Skeletal muscle satellite cell (primary cell): ENCODE measurements at regions not wholly inside any gene's neighbourhood (a gene's known extent, or its start where the extent isn't known, plus 50 kb on each side); places are given as distances from the start of the nearest gene placed in this dataset.

Experiments
- H3K27me3 ChIP-seq: 2 replicates; pipeline ENCODE4 v1.7.0; 2013; ENCODE audit warnings: low read length; ENCODE audit not compliant: control insufficient read depth, insufficient read depth
- H3K36me3 ChIP-seq: 2 replicates; pipeline ENCODE4 v1.7.0; 2013; ENCODE audit warnings: mild to moderate bottlenecking, control low read depth, low read length; ENCODE audit not compliant: insufficient read depth
- H3K4me1 ChIP-seq: 2 replicates; pipeline ENCODE4 v1.7.0; 2013; ENCODE audit warnings: low read length; ENCODE audit not compliant: control insufficient read depth, insufficient read depth
- H3K4me2 ChIP-seq: 2 replicates; pipeline ENCODE4 v1.7.0; 2013; ENCODE audit warnings: mild to moderate bottlenecking, low read length
- H3K4me3 ChIP-seq: 2 replicates; pipeline ENCODE4 v1.7.0; 2013; ENCODE audit warnings: low read length
- H3K9ac ChIP-seq: 2 replicates; pipeline ENCODE4 v1.7.0; 2013; ENCODE audit warnings: mild to moderate bottlenecking, low read depth, low read length, moderate library complexity
- H3K9me3 ChIP-seq: replicated peaks from 2 replicates; pipeline ENCODE4 v1.7.0; 2013; ENCODE audit warnings: mild to moderate bottlenecking, control low read depth, low read length

GRCh38 chr5:42919600-42919999, 107.9 kb upstream of the SELENOP start:
- H3K4me3 ChIP-seq, result no peak overlapping the region
- H3K27me3 ChIP-seq, result no peaks in the 10 kb centered on the region

GRCh38 chr5:42915306-42915866, 103.7 kb upstream of the SELENOP start:
- H3K4me1 ChIP-seq, result no peaks in the 10 kb centered on the region
- no peaks in the 10 kb centered on the region for H3K9me3 ChIP-seq
- no peak overlapping the region for H3K4me3 ChIP-seq
- no peaks in the 10 kb centered on the region for H3K36me3 ChIP-seq
- no peaks in the 10 kb centered on the region for H3K27me3 ChIP-seq
- H3K4me2 ChIP-seq, result no peak overlapping the region
- H3K9ac ChIP-seq, result no peak overlapping the region

More at GRCh38 chr5:42919600-42919999, 107.9 kb upstream of the SELENOP start:
- no peak overlapping the region for H3K4me2 ChIP-seq
- H3K9ac ChIP-seq, result no peak overlapping the region
- H3K4me1 ChIP-seq, result no peaks in the 10 kb centered on the region
- H3K36me3 ChIP-seq, result no peaks in the 10 kb centered on the region
- no peaks in the 10 kb centered on the region for H3K9me3 ChIP-seq

DNA sequence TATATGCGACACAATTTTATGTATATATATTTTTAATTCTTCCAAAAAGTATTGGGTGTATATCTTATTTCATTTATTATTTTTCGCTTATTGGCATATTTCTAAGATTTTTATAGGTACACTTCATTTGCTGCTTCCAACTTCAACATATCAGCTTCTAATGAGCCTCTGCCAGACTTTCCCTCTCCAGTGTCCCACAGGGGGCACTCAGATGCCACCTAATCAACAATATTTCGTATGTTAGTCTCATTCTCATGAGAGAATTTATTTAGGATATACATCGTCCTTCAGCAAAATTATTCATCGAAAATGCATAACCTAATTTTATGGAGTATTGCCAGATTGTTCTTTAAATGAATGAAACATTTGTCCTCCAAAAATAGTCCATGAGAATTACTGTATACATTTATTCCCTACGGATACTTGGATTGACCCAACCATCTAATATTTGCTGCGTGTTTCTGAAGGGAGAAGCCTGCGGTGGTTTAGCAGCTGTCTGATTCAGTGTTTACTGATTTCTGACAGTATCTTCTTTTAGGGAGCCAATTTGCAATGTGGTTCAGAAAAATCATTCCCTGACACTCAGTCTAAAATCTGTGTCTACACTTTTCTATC, 100.6 kb upstream of the SELENOP start:
- Histone ChIP-seq H3K9me3 (no peaks in the 10 kb centered on the region), H3K4me1 (peaks cover 7% of the 10 kb centered on the region), H3K36me3 (no peaks in the 10 kb centered on the region), H3K4me3 (no peak overlapping the region), H3K27me3 (peaks cover 10% of the 10 kb centered on the region), H3K9ac (no peak overlapping the region), H3K4me2 (peak overlapping the region; percentile 4)

- H3K4me3 ChIP-seq, result peak overlapping the region; percentile 71
- peak overlapping the region; percentile 19 for H3K9ac ChIP-seq
- no peaks in the 10 kb centered on the region for H3K9me3 ChIP-seq
- H3K4me2 ChIP-seq, result peak overlapping the region; percentile 96
- peaks cover 36% of the 10 kb centered on the region for H3K27me3 ChIP-seq
- H3K4me1 ChIP-seq, result peaks cover 7% of the 10 kb centered on the region
- H3K36me3 ChIP-seq, result no peaks in the 10 kb centered on the region
Measured at GRCh38 chr5:42908509-42909488, 97.1 kb upstream of the SELENOP start.

GRCh38 chr5:42908086-42908485, 96.4 kb upstream of the SELENOP start:
- H3K4me1 ChIP-seq, result peaks cover 7% of the 10 kb centered on the region
- peaks cover 36% of the 10 kb centered on the region for H3K27me3 ChIP-seq
- H3K4me2 ChIP-seq, result peak overlapping the region; percentile 96
- no peak overlapping the region for H3K9ac ChIP-seq
- no peaks in the 10 kb centered on the region for H3K9me3 ChIP-seq
- H3K36me3 ChIP-seq, result no peaks in the 10 kb centered on the region
- H3K4me3 ChIP-seq, result no peak overlapping the region

- Histone ChIP-seq H3K9ac (no peak overlapping the region), H3K9me3 (no peaks in the 10 kb centered on the region), H3K4me2 (no peak overlapping the region), H3K27me3 (peaks cover 36% of the 10 kb centered on the region), H3K4me1 (peaks cover 7% of the 10 kb centered on the region), H3K36me3 (no peaks in the 10 kb centered on the region), H3K4me3 (no peak overlapping the region)
Measured at GRCh38 chr5:42905827-42906226, 94.1 kb upstream of the SELENOP start.

DNA sequence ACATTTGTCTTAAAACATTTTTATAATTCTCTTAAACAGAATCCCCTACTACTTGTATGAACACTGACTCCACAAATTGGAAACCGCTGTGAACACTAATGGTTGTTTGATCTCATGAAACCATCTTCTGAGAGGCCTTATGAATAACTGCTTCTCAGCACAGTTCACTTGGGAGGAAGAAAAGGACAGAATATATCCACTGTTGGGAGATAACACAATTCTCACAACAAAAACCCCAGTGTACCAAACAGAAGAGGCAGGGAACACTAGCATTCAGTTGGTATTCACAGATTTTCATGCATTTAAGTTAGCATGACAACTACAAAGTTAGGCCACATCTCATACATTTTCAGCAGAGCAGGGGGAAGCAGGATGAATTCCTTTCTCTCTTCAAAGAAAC, 89.0 kb upstream of the SELENOP start:
- Histone ChIP-seq H3K4me3 (no peak overlapping the region), H3K9ac (no peak overlapping the region), H3K4me1 (no peaks in the 10 kb centered on the region), H3K9me3 (no peaks in the 10 kb centered on the region), H3K36me3 (no peaks in the 10 kb centered on the region), H3K4me2 (no peak overlapping the region), H3K27me3 (peaks cover 10% of the 10 kb centered on the region)

DNA sequence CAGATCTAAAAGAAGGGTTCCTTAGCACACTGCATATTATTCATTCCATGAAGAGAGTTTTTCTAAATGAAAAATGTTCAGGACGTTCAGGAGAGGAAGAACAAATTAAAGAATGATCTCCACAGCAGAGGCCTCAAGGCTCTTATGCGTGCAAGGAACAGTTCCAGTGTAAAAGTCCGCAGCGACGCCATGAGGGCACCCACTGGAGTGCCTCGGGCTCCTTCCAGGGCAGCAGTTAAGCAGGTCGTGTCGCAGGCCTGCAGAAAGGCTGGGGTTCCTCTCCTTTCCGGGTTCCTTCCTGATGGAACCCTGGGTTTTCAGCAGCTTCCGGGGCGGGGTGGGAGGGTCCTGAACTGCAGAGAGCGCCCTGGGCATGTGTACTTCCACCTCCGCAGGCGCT, 87.1 kb upstream of the SELENOP start:
- H3K9me3 ChIP-seq, result no peaks in the 10 kb centered on the region
- no peak overlapping the region for H3K4me2 ChIP-seq
- H3K27me3 ChIP-seq, result no peaks in the 10 kb centered on the region
- no peak overlapping the region for H3K9ac ChIP-seq
- no peaks in the 10 kb centered on the region for H3K36me3 ChIP-seq
- H3K4me1 ChIP-seq, result no peaks in the 10 kb centered on the region
- H3K4me3 ChIP-seq, result no peak overlapping the region

- no peaks in the 10 kb centered on the region for H3K9me3 ChIP-seq
- H3K27me3 ChIP-seq, result peaks cover 5% of the 10 kb centered on the region
- no peaks in the 10 kb centered on the region for H3K36me3 ChIP-seq
- H3K4me1 ChIP-seq, result no peaks in the 10 kb centered on the region
- no peak overlapping the region for H3K4me3 ChIP-seq
- H3K4me2 ChIP-seq, result no peak overlapping the region
- H3K9ac ChIP-seq, result no peak overlapping the region
Measured at GRCh38 chr5:42896523-42896922, 84.8 kb upstream of the SELENOP start.

GRCh38 chr5:42894057-42894456, 82.4 kb upstream of the SELENOP start:
- H3K9me3 ChIP-seq, result no peaks in the 10 kb centered on the region
- H3K4me1 ChIP-seq, result no peaks in the 10 kb centered on the region
- no peaks in the 10 kb centered on the region for H3K36me3 ChIP-seq
- H3K4me3 ChIP-seq, result no peak overlapping the region
- H3K9ac ChIP-seq, result no peak overlapping the region
- H3K27me3 ChIP-seq, result peaks cover 5% of the 10 kb centered on the region
- H3K4me2 ChIP-seq, result no peak overlapping the region

- Histone ChIP-seq H3K4me1 (no peaks in the 10 kb centered on the region), H3K36me3 (no peaks in the 10 kb centered on the region), H3K4me2 (no peak overlapping the region), H3K27me3 (peaks cover 25% of the 10 kb centered on the region), H3K4me3 (no peak overlapping the region), H3K9ac (no peak overlapping the region), H3K9me3 (no peaks in the 10 kb centered on the region)
Measured at GRCh38 chr5:42889311-42889933, 77.7 kb upstream of the SELENOP start.
